ENCODE measurements at regions not wholly inside any gene's neighbourhood (a gene's known extent, or its start where the extent isn't known, plus 50 kb on each side); places are given as distances from the start of the nearest gene placed in this dataset.

DNA sequence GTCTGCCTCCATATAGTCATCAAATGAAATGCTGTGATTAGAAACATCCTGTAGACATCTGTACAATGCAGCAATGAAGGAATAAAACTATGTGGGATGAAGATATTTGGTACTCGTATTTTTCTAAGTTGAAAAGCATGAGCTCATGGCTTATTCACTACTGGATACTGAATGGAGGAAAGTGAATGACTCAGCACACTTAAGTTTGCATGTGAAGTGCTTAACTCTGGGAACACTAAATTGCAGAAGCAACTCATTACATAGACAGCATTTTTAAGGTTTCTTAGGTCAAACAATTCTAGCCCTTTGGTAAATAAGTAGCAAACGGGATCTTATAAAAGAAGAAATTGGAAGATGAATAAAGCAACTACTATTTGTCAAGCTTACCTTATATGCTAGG is 429.0 kb upstream of the MIR17HG start:
- ATAC-seq: no peak
- Histone ChIP-seq H3K4me2 (ENCODE audit: low read length) (no peak overlapping the region), H3K9ac (ENCODE audit: low read length) (no peak overlapping the region), H3K4me3 (replicated peaks in 1 of 2; ENCODE audit: low read depth in 1 of 2, low read length in 2 of 2) (no peak overlapping the region), H3K79me2 (ENCODE audit: insufficient read depth, low read length) (no peaks in the 10 kb centered on the region), H3K27ac (ENCODE audit: low read depth, low read length) (no peak overlapping the region), H4K20me1 (ENCODE audit: insufficient read depth) (no peaks in the 10 kb centered on the region), H3K9me2 (ENCODE audit: insufficient read depth) (no peaks in the 10 kb centered on the region), H2AFZ (ENCODE audit: low read depth, low read length, poor library complexity, severe bottlenecking) (no peak overlapping the region), H3K27me3 (ENCODE audit: insufficient read depth, low read length) (no peaks in the 10 kb centered on the region), H3K9me3 (ENCODE audit: control insufficient read depth in 1 of 2, insufficient read depth in 1 of 2, low read depth in 1 of 2, low read length in 2 of 2) (no peaks in the 10 kb centered on the region), H3K4me1 (ENCODE audit: control insufficient read depth in 1 of 2, insufficient read depth in 2 of 2, low read length in 2 of 2) (no peaks in the 10 kb centered on the region), H3K36me3 (ENCODE audit: control insufficient read depth in 1 of 2, insufficient read depth in 2 of 2, low read length in 2 of 2) (no peaks in the 10 kb centered on the region)
- no TSS peak for BruUV-seq (replicated peaks)
- RAD21 ChIA-PET (ENCODE audit: low non-redundant PET in 1 of 2, low total read pairs in 2 of 2, uncharacterized antibody in 2 of 2, unreplicated experiment in 2 of 2): no interaction called here
- intact Hi-C loops (cut with micrococcal nuclease): no loop called here
- TF ChIP-seq CEBPB (IDR thresholded peaks at IDR 0.05; ENCODE audit: low read depth) (no peak), SRF (IDR thresholded peaks at IDR 0.05; ENCODE audit: low read depth) (no peak), FOSL1 (IDR thresholded peaks at IDR 0.05; ENCODE audit: low read depth) (no peak), CBX3 (IDR thresholded peaks at IDR 0.05; ENCODE audit: low read depth) (no peak), EZH2 (IDR thresholded peaks at IDR 0.05) (no peak), JUND (IDR thresholded peaks at IDR 0.05) (no peak)
- TF ChIP-seq, protein P1, sequence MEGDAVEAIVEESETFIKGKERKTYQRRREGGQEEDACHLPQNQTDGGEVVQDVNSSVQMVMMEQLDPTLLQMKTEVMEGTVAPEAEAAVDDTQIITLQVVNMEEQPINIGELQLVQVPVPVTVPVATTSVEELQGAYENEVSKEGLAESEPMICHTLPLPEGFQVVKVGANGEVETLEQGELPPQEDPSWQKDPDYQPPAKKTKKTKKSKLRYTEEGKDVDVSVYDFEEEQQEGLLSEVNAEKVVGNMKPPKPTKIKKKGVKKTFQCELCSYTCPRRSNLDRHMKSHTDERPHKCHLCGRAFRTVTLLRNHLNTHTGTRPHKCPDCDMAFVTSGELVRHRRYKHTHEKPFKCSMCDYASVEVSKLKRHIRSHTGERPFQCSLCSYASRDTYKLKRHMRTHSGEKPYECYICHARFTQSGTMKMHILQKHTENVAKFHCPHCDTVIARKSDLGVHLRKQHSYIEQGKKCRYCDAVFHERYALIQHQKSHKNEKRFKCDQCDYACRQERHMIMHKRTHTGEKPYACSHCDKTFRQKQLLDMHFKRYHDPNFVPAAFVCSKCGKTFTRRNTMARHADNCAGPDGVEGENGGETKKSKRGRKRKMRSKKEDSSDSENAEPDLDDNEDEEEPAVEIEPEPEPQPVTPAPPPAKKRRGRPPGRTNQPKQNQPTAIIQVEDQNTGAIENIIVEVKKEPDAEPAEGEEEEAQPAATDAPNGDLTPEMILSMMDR (IDR thresholded peaks at IDR 0.05 in 2 of 3, conservative IDR thresholded peaks at IDR 0.05 in 1 of 3; ENCODE audit: borderline replicate concordance in 1 of 3, insufficient read depth in 1 of 3, low read depth in 2 of 3, low read length in 2 of 3): no peak
- TF ChIP-seq, protein P2, sequence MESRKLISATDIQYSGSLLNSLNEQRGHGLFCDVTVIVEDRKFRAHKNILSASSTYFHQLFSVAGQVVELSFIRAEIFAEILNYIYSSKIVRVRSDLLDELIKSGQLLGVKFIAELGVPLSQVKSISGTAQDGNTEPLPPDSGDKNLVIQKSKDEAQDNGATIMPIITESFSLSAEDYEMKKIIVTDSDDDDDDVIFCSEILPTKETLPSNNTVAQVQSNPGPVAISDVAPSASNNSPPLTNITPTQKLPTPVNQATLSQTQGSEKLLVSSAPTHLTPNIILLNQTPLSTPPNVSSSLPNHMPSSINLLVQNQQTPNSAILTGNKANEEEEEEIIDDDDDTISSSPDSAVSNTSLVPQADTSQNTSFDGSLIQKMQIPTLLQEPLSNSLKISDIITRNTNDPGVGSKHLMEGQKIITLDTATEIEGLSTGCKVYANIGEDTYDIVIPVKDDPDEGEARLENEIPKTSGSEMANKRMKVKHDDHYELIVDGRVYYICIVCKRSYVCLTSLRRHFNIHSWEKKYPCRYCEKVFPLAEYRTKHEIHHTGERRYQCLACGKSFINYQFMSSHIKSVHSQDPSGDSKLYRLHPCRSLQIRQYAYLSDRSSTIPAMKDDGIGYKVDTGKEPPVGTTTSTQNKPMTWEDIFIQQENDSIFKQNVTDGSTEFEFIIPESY (IDR thresholded peaks at IDR 0.05; ENCODE audit: extremely low read depth, insufficient replicate concordance, low read length): no peak
- TF ChIP-seq, protein P3, sequence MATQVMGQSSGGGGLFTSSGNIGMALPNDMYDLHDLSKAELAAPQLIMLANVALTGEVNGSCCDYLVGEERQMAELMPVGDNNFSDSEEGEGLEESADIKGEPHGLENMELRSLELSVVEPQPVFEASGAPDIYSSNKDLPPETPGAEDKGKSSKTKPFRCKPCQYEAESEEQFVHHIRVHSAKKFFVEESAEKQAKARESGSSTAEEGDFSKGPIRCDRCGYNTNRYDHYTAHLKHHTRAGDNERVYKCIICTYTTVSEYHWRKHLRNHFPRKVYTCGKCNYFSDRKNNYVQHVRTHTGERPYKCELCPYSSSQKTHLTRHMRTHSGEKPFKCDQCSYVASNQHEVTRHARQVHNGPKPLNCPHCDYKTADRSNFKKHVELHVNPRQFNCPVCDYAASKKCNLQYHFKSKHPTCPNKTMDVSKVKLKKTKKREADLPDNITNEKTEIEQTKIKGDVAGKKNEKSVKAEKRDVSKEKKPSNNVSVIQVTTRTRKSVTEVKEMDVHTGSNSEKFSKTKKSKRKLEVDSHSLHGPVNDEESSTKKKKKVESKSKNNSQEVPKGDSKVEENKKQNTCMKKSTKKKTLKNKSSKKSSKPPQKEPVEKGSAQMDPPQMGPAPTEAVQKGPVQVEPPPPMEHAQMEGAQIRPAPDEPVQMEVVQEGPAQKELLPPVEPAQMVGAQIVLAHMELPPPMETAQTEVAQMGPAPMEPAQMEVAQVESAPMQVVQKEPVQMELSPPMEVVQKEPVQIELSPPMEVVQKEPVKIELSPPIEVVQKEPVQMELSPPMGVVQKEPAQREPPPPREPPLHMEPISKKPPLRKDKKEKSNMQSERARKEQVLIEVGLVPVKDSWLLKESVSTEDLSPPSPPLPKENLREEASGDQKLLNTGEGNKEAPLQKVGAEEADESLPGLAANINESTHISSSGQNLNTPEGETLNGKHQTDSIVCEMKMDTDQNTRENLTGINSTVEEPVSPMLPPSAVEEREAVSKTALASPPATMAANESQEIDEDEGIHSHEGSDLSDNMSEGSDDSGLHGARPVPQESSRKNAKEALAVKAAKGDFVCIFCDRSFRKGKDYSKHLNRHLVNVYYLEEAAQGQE (IDR thresholded peaks at IDR 0.05; ENCODE audit: low read depth): no peak
- CTCF ChIA-PET: no interaction called here
- no peak for DNase-seq (ENCODE audit: low read depth, low spot score)
- POLR2A ChIA-PET: no interaction called here

Data from HCT116 (cell line).